ENCODE measurements at regions not wholly inside any gene's neighbourhood (a gene's known extent, or its start where the extent isn't known, plus 50 kb on each side); places are given as distances from the start of the nearest gene placed in this dataset.

DNA sequence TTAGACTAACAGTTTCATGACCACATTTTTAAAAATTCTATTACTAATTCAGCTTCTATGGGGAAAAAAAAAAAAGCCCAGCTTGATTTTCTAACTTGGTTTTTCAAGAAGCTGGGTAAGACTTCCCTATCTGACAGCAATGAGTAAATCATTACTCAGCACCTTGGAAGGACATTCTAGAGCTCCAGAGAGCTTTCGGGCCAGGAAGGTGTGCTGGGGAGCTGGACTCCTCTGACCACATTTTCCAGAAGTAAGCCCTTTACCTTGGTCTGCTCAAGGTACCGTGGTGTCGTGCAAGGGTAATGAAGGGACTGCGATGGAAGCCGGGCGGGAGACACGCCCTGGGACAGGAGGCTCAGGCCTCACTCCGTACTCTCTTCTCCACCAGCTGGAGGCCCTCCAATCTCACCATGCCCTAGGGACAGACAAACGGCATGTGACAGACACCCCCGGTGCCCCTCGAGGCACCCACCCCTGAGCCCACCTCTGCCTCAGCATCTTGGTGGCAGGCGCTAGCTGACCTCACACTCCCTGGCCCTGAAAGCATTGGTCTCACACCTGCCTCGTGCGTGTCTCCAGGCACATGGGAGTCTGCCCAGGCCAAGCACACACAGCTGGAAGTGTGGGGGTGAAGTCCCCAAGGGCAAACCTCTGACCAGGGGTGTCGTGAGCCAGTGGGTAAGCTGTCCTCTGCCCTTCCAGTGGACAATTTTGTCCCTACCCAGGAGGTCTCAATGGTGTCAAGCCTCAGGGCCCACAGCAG, 152.1 kb downstream of the OAT start (continued):
- TF ChIP-seq, protein P1, sequence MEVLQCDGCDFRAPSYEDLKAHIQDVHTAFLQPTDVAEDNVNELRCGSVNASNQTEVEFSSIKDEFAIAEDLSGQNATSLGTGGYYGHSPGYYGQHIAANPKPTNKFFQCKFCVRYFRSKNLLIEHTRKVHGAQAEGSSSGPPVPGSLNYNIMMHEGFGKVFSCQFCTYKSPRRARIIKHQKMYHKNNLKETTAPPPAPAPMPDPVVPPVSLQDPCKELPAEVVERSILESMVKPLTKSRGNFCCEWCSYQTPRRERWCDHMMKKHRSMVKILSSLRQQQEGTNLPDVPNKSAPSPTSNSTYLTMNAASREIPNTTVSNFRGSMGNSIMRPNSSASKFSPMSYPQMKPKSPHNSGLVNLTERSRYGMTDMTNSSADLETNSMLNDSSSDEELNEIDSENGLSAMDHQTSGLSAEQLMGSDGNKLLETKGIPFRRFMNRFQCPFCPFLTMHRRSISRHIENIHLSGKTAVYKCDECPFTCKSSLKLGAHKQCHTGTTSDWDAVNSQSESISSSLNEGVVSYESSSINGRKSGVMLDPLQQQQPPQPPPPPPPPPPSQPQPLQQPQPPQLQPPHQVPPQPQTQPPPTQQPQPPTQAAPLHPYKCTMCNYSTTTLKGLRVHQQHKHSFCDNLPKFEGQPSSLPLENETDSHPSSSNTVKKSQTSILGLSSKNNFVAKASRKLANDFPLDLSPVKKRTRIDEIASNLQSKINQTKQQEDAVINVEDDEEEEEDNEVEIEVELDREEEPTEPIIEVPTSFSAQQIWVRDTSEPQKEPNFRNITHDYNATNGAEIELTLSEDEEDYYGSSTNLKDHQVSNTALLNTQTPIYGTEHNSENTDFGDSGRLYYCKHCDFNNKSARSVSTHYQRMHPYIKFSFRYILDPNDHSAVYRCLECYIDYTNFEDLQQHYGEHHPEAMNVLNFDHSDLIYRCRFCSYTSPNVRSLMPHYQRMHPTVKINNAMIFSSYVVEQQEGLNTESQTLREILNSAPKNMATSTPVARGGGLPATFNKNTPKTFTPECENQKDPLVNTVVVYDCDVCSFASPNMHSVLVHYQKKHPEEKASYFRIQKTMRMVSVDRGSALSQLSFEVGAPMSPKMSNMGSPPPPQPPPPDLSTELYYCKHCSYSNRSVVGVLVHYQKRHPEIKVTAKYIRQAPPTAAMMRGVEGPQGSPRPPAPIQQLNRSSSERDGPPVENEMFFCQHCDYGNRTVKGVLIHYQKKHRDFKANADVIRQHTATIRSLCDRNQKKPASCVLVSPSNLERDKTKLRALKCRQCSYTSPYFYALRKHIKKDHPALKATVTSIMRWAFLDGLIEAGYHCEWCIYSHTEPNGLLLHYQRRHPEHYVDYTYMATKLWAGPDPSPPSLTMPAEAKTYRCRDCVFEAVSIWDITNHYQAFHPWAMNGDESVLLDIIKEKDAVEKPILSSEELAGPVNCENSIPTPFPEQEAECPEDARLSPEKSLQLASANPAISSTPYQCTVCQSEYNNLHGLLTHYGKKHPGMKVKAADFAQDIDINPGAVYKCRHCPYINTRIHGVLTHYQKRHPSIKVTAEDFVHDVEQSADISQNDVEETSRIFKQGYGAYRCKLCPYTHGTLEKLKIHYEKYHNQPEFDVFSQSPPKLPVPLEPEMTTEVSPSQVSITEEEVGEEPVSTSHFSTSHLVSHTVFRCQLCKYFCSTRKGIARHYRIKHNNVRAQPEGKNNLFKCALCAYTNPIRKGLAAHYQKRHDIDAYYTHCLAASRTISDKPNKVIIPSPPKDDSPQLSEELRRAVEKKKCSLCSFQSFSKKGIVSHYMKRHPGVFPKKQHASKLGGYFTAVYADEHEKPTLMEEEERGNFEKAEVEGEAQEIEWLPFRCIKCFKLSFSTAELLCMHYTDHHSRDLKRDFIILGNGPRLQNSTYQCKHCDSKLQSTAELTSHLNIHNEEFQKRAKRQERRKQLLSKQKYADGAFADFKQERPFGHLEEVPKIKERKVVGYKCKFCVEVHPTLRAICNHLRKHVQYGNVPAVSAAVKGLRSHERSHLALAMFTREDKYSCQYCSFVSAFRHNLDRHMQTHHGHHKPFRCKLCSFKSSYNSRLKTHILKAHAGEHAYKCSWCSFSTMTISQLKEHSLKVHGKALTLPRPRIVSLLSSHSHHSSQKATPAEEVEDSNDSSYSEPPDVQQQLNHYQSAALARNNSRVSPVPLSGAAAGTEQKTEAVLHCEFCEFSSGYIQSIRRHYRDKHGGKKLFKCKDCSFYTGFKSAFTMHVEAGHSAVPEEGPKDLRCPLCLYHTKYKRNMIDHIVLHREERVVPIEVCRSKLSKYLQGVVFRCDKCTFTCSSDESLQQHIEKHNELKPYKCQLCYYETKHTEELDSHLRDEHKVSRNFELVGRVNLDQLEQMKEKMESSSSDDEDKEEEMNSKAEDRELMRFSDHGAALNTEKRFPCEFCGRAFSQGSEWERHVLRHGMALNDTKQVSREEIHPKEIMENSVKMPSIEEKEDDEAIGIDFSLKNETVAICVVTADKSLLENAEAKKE (CRISPR knock-in tag; IDR thresholded peaks at IDR 0.05): no peak
- TF ChIP-seq NANOG (IDR thresholded peaks at IDR 0.05; ENCODE audit: borderline replicate concordance) (no peak), ZNF331 (CRISPR knock-in tag; IDR thresholded peaks at IDR 0.05; ENCODE audit: low read depth) (no peak), STAT1 (IDR thresholded peaks at IDR 0.05; ENCODE audit: unreplicated experiment) (no peak), JUNB (IDR thresholded peaks at IDR 0.05; ENCODE audit: unreplicated experiment) (no peak), CREB1 (CRISPR knock-in tag; IDR thresholded peaks at IDR 0.05; ENCODE audit: low read depth) (no peak), POLR2AphosphoS5 (IDR thresholded peaks at IDR 0.05; ENCODE audit: low read depth) (no peak), EZH2 (IDR thresholded peaks at IDR 0.05; ENCODE audit: low read depth, unreplicated experiment) (no peak)
- TF ChIP-seq, protein P2, sequence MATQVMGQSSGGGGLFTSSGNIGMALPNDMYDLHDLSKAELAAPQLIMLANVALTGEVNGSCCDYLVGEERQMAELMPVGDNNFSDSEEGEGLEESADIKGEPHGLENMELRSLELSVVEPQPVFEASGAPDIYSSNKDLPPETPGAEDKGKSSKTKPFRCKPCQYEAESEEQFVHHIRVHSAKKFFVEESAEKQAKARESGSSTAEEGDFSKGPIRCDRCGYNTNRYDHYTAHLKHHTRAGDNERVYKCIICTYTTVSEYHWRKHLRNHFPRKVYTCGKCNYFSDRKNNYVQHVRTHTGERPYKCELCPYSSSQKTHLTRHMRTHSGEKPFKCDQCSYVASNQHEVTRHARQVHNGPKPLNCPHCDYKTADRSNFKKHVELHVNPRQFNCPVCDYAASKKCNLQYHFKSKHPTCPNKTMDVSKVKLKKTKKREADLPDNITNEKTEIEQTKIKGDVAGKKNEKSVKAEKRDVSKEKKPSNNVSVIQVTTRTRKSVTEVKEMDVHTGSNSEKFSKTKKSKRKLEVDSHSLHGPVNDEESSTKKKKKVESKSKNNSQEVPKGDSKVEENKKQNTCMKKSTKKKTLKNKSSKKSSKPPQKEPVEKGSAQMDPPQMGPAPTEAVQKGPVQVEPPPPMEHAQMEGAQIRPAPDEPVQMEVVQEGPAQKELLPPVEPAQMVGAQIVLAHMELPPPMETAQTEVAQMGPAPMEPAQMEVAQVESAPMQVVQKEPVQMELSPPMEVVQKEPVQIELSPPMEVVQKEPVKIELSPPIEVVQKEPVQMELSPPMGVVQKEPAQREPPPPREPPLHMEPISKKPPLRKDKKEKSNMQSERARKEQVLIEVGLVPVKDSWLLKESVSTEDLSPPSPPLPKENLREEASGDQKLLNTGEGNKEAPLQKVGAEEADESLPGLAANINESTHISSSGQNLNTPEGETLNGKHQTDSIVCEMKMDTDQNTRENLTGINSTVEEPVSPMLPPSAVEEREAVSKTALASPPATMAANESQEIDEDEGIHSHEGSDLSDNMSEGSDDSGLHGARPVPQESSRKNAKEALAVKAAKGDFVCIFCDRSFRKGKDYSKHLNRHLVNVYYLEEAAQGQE (IDR thresholded peaks at IDR 0.05; ENCODE audit: unreplicated experiment): no peak
- TF ChIP-seq, protein P3, sequence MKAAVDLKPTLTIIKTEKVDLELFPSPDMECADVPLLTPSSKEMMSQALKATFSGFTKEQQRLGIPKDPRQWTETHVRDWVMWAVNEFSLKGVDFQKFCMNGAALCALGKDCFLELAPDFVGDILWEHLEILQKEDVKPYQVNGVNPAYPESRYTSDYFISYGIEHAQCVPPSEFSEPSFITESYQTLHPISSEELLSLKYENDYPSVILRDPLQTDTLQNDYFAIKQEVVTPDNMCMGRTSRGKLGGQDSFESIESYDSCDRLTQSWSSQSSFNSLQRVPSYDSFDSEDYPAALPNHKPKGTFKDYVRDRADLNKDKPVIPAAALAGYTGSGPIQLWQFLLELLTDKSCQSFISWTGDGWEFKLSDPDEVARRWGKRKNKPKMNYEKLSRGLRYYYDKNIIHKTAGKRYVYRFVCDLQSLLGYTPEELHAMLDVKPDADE (IDR thresholded peaks at IDR 0.05): no peak
